ENCODE measurements at regions not wholly inside any gene's neighbourhood (a gene's known extent, or its start where the extent isn't known, plus 50 kb on each side); places are given as distances from the start of the nearest gene placed in this dataset.

DNA sequence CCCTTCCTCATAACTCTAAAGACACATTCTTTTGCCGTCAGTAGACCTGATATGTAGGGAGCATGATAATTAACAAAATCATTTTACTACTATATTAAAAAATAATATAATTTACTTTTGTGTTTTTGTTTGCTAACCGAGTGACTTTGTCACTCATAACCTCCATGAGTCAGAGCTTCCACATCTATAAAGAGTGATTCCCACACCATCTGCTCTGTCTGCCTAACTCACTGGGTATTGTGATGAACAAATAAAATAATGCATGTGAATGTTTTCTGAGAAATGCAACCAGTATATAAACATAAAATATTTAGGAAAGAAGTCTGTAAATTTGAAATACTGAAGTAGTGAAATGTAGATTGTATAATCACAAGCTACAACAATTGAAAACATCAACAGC is 123.4 kb upstream of the DSEL start:
- H3K36me3 ChIP-seq (ENCODE audit: control insufficient read depth in 4 of 4, insufficient read depth in 3 of 4, low read depth in 1 of 4, low read length in 3 of 4): no peaks in the 10 kb centered on the region
- H3K4me1 ChIP-seq (ENCODE audit: control insufficient read depth in 4 of 4, insufficient read depth in 4 of 4, low read length in 3 of 4): no peaks in the 10 kb centered on the region
- WGBS: 89% methylated on average over 2 of the region's 2 CpGs
- H3K9ac ChIP-seq (ENCODE audit: low read depth in 1 of 2, low read length in 2 of 2): no peak overlapping the region
- no peaks in the 10 kb centered on the region for H3K27me3 ChIP-seq (ENCODE audit: control insufficient read depth in 4 of 4, insufficient read depth in 4 of 4, low read length in 3 of 4)
- TF ChIP-seq HNF4A (conservative IDR thresholded peaks at IDR 0.05) (no peak), RXRA (IDR thresholded peaks at IDR 0.05) (no peak), MAX (IDR thresholded peaks at IDR 0.05) (no peak), TAF1 (conservative IDR thresholded peaks at IDR 0.05) (no peak), SP1 (IDR thresholded peaks at IDR 0.05) (no peak), RAD21 (IDR thresholded peaks at IDR 0.05) (no peak)
- TF ChIP-seq, protein P1, sequence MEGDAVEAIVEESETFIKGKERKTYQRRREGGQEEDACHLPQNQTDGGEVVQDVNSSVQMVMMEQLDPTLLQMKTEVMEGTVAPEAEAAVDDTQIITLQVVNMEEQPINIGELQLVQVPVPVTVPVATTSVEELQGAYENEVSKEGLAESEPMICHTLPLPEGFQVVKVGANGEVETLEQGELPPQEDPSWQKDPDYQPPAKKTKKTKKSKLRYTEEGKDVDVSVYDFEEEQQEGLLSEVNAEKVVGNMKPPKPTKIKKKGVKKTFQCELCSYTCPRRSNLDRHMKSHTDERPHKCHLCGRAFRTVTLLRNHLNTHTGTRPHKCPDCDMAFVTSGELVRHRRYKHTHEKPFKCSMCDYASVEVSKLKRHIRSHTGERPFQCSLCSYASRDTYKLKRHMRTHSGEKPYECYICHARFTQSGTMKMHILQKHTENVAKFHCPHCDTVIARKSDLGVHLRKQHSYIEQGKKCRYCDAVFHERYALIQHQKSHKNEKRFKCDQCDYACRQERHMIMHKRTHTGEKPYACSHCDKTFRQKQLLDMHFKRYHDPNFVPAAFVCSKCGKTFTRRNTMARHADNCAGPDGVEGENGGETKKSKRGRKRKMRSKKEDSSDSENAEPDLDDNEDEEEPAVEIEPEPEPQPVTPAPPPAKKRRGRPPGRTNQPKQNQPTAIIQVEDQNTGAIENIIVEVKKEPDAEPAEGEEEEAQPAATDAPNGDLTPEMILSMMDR (IDR thresholded peaks at IDR 0.05; ENCODE audit: low read depth, low read length, missing input control): no peak
- no peak overlapping the region for H3K4me3 ChIP-seq (ENCODE audit: low read depth in 1 of 3, low read length in 3 of 3)
- DNase-seq (ENCODE audit: low spot score): no peak
- no peak overlapping the region for H3K27ac ChIP-seq (ENCODE audit: low read depth in 1 of 2, low read length in 2 of 2)
- H3K9me3 ChIP-seq (ENCODE audit: control insufficient read depth in 4 of 4, low read length in 3 of 4): no peaks in the 10 kb centered on the region

- no peaks in the 10 kb centered on the region for H3K36me3 ChIP-seq (ENCODE audit: control insufficient read depth in 4 of 4, insufficient read depth in 3 of 4, low read depth in 1 of 4, low read length in 3 of 4)
- H3K9me3 ChIP-seq (ENCODE audit: control insufficient read depth in 4 of 4, low read length in 3 of 4): no peaks in the 10 kb centered on the region
- no peak overlapping the region for H3K9ac ChIP-seq (ENCODE audit: low read depth in 1 of 2, low read length in 2 of 2)
- WGBS: 93% methylated on average over 32 of the region's 32 CpGs
- no peak overlapping the region for H3K27ac ChIP-seq (ENCODE audit: low read depth in 1 of 2, low read length in 2 of 2)
- H3K27me3 ChIP-seq (ENCODE audit: control insufficient read depth in 4 of 4, insufficient read depth in 4 of 4, low read length in 3 of 4): no peaks in the 10 kb centered on the region
- DNase-seq (ENCODE audit: low spot score): no peak
- no peaks in the 10 kb centered on the region for H3K4me1 ChIP-seq (ENCODE audit: control insufficient read depth in 4 of 4, insufficient read depth in 4 of 4, low read length in 3 of 4)
- H3K4me3 ChIP-seq (ENCODE audit: low read depth in 1 of 3, low read length in 3 of 3): no peak overlapping the region
- TF ChIP-seq SP1 (IDR thresholded peaks at IDR 0.05): no peak
- no peak for TF ChIP-seq GABPA (IDR thresholded peaks at IDR 0.05 in 1 of 2, conservative IDR thresholded peaks at IDR 0.05 in 1 of 2)
- TF ChIP-seq, protein P1 (IDR thresholded peaks at IDR 0.05; ENCODE audit: low read depth, low read length, missing input control): no peak
- TF ChIP-seq EGR1 (IDR thresholded peaks at IDR 0.05; ENCODE audit: low read depth in 2 of 2): no peak
- TF ChIP-seq HNF4A (conservative IDR thresholded peaks at IDR 0.05): no peak
- TF ChIP-seq, protein P2, sequence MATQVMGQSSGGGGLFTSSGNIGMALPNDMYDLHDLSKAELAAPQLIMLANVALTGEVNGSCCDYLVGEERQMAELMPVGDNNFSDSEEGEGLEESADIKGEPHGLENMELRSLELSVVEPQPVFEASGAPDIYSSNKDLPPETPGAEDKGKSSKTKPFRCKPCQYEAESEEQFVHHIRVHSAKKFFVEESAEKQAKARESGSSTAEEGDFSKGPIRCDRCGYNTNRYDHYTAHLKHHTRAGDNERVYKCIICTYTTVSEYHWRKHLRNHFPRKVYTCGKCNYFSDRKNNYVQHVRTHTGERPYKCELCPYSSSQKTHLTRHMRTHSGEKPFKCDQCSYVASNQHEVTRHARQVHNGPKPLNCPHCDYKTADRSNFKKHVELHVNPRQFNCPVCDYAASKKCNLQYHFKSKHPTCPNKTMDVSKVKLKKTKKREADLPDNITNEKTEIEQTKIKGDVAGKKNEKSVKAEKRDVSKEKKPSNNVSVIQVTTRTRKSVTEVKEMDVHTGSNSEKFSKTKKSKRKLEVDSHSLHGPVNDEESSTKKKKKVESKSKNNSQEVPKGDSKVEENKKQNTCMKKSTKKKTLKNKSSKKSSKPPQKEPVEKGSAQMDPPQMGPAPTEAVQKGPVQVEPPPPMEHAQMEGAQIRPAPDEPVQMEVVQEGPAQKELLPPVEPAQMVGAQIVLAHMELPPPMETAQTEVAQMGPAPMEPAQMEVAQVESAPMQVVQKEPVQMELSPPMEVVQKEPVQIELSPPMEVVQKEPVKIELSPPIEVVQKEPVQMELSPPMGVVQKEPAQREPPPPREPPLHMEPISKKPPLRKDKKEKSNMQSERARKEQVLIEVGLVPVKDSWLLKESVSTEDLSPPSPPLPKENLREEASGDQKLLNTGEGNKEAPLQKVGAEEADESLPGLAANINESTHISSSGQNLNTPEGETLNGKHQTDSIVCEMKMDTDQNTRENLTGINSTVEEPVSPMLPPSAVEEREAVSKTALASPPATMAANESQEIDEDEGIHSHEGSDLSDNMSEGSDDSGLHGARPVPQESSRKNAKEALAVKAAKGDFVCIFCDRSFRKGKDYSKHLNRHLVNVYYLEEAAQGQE (IDR thresholded peaks at IDR 0.05): no peak
- no peak for TF ChIP-seq MAX (IDR thresholded peaks at IDR 0.05)
- TF ChIP-seq JUND (IDR thresholded peaks at IDR 0.05): no peak
- no peak for TF ChIP-seq HNF4G (IDR thresholded peaks at IDR 0.05)
- TF ChIP-seq RXRA (IDR thresholded peaks at IDR 0.05): no peak
- TF ChIP-seq YY1 (IDR thresholded peaks at IDR 0.05): no peak
Observed at GRCh38 chr18:67636597-67637385, 120.3 kb upstream of the DSEL start.

Data from liver (tissue), 8 donors.